ENCODE measurements at regions not wholly inside any gene's neighbourhood (a gene's known extent, or its start where the extent isn't known, plus 50 kb on each side); places are given as distances from the start of the nearest gene placed in this dataset.
A peak's percentile ranks its signal among the peaks of the same experiment; 100 is the strongest.

GRCh38 chr14:45907782-45908181 is 654.8 kb upstream of the MIS18BP1 start:
- BruUV-seq (replicated peaks) = no TSS peak
- CTCF ChIA-PET = no interaction called here
- Histone ChIP-seq H3K9me3 (ENCODE audit: low read length) (no peaks in the 10 kb centered on the region), H3K4me3 (ENCODE audit: low read length) (no peak overlapping the region), H3K27me3 (ENCODE audit: low read length) (no peaks in the 10 kb centered on the region), H3K36me3 (ENCODE audit: low read depth, low read length) (no peaks in the 10 kb centered on the region), H3K27ac (ENCODE audit: low read length) (no peak overlapping the region), H3K4me2 (ENCODE audit: low read length) (no peak overlapping the region), H3K79me2 (ENCODE audit: low read length) (no peaks in the 10 kb centered on the region), H3K4me1 (ENCODE audit: insufficient read depth, low read length) (peaks cover 16% of the 10 kb centered on the region), H3F3A (ENCODE audit: low read length, unreplicated experiment) (no peaks in the 10 kb centered on the region), H2AFZ (ENCODE audit: low read length) (peak overlapping the region; percentile 32; the same call in 1 of the 2 replicates), H3K9me2 (replicated peaks; ENCODE audit: low read length) (no peaks in the 10 kb centered on the region), H3K9ac (ENCODE audit: low read length) (no peak overlapping the region), H4K20me1 (ENCODE audit: low read length) (no peaks in the 10 kb centered on the region)
- TF ChIP-seq CTCF (conservative IDR thresholded peaks at IDR 0.05; ENCODE audit: low read depth, low read length) = no peak
- no peak for TF ChIP-seq EZH2 (IDR thresholded peaks at IDR 0.05; ENCODE audit: low read length, unreplicated experiment)
- no peak for TF ChIP-seq EZH2phosphoT487 (IDR thresholded peaks at IDR 0.05; ENCODE audit: borderline replicate concordance, low read length)
- intact Hi-C loops (cut with micrococcal nuclease) = no loop called here
- POLR2A ChIA-PET (ENCODE audit: unreplicated experiment) = no interaction called here
- DNase-seq (no peak), ATAC-seq (no peak)

- H3K4me1 ChIP-seq (ENCODE audit: insufficient read depth, low read length) = peaks cover 23% of the 10 kb centered on the region
- H3K4me2 ChIP-seq (ENCODE audit: low read length) = peak overlapping the region; percentile 54
- DNase-seq (peak; percentile 65), ATAC-seq (peak; percentile 75)
- no peaks in the 10 kb centered on the region for H3F3A ChIP-seq (ENCODE audit: low read length, unreplicated experiment)
- no peaks in the 10 kb centered on the region for H3K36me3 ChIP-seq (ENCODE audit: low read depth, low read length)
- CTCF ChIA-PET = no interaction called here
- TF ChIP-seq CTCF (conservative IDR thresholded peaks at IDR 0.05; ENCODE audit: low read depth, low read length) (no peak), EZH2phosphoT487 (IDR thresholded peaks at IDR 0.05; ENCODE audit: borderline replicate concordance, low read length) (no peak), EZH2 (IDR thresholded peaks at IDR 0.05; ENCODE audit: low read length, unreplicated experiment) (no peak)
- H3K79me2 ChIP-seq (ENCODE audit: low read length) = no peaks in the 10 kb centered on the region
- no peaks in the 10 kb centered on the region for H3K9me3 ChIP-seq (ENCODE audit: low read length)
- POLR2A ChIA-PET (ENCODE audit: unreplicated experiment) = no interaction called here
- H3K27ac ChIP-seq (ENCODE audit: low read length) = no peak overlapping the region
- no peaks in the 10 kb centered on the region for H4K20me1 ChIP-seq (ENCODE audit: low read length)
- H3K9me2 ChIP-seq (replicated peaks; ENCODE audit: low read length) = no peaks in the 10 kb centered on the region
- BruUV-seq (replicated peaks) = no TSS peak
- no peak overlapping the region for H3K9ac ChIP-seq (ENCODE audit: low read length)
- intact Hi-C loops (cut with micrococcal nuclease) = no loop called here
- no peaks in the 10 kb centered on the region for H3K27me3 ChIP-seq (ENCODE audit: low read length)
- H3K4me3 ChIP-seq (ENCODE audit: low read length) = no peak overlapping the region
- H2AFZ ChIP-seq (ENCODE audit: low read length) = peak overlapping the region; percentile 56
Observed at GRCh38 chr14:45906257-45906656, 653.3 kb upstream of the MIS18BP1 start.

- DNase-seq (no peak), ATAC-seq (no peak)
- no peak overlapping the region for H2AFZ ChIP-seq (ENCODE audit: low read length)
- peak overlapping the region; percentile 54; the same call in 1 of the 2 replicates for H3K4me2 ChIP-seq (ENCODE audit: low read length)
- no peaks in the 10 kb centered on the region for H4K20me1 ChIP-seq (ENCODE audit: low read length)
- no peaks in the 10 kb centered on the region for H3K79me2 ChIP-seq (ENCODE audit: low read length)
- POLR2A ChIA-PET (ENCODE audit: unreplicated experiment) = no interaction called here
- H3F3A ChIP-seq (ENCODE audit: low read length, unreplicated experiment) = no peaks in the 10 kb centered on the region
- CTCF ChIA-PET = no interaction called here
- H3K4me3 ChIP-seq (ENCODE audit: low read length) = no peak overlapping the region
- no TSS peak for BruUV-seq (replicated peaks)
- no peaks in the 10 kb centered on the region for H3K27me3 ChIP-seq (ENCODE audit: low read length)
- no peak overlapping the region for H3K27ac ChIP-seq (ENCODE audit: low read length)
- no peaks in the 10 kb centered on the region for H3K36me3 ChIP-seq (ENCODE audit: low read depth, low read length)
- no peaks in the 10 kb centered on the region for H3K9me2 ChIP-seq (replicated peaks; ENCODE audit: low read length)
- H3K9ac ChIP-seq (ENCODE audit: low read length) = no peak overlapping the region
- peaks cover 23% of the 10 kb centered on the region for H3K4me1 ChIP-seq (ENCODE audit: insufficient read depth, low read length)
- TF ChIP-seq CTCF (conservative IDR thresholded peaks at IDR 0.05; ENCODE audit: low read depth, low read length) (no peak), EZH2phosphoT487 (IDR thresholded peaks at IDR 0.05; ENCODE audit: borderline replicate concordance, low read length) (no peak), EZH2 (IDR thresholded peaks at IDR 0.05; ENCODE audit: low read length, unreplicated experiment) (no peak)
- H3K9me3 ChIP-seq (ENCODE audit: low read length) = no peaks in the 10 kb centered on the region
- intact Hi-C loops (cut with micrococcal nuclease) = no loop called here
Observed at GRCh38 chr14:45905672-45906071, 652.7 kb upstream of the MIS18BP1 start.
